GM10266 (cell line): ENCODE measurements at regions not wholly inside any gene's neighbourhood (a gene's known extent, or its start where the extent isn't known, plus 50 kb on each side); places are given as distances from the start of the nearest gene placed in this dataset.
"Not testable (repeated sequence)": the region's sequence is repeated elsewhere in the genome, so short reads cannot be mapped to it uniquely, and the experiment has no call there.

Source experiments
- DNase-seq: peaks from one replicate; pipeline ENCODE4 v3.0.0; 2012; ENCODE audit errors: extremely low spot score
- TF ChIP-seq, protein P1 (sequence below): IDR thresholded peaks from 2 replicates; pipeline ENCODE4 v1.5.1; 2012; ENCODE audit warnings: mild to moderate bottlenecking, low read depth; ENCODE audit not compliant: control insufficient read depth, insufficient read depth; ENCODE audit errors: missing control alignments

DNA sequence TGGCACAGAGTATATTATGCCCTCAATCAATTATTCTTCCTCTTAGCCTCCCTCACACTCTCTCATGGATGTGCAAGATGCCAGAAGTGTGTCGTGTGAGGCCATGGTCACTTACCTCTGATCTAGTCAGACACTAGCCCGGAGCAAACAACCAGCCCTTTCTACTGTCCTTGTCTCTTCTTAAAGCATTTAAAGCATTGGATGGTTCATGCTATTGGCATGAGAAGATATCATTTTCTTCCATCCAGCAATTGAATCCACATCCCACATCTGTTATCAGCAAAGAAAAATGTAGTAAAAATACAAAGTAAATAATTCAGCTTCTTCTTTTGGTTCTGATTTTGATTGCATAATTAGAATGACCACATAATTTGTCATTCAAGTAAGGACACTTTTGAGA, 267.2 kb upstream of the ACO1 start:
- TF ChIP-seq, protein P1, sequence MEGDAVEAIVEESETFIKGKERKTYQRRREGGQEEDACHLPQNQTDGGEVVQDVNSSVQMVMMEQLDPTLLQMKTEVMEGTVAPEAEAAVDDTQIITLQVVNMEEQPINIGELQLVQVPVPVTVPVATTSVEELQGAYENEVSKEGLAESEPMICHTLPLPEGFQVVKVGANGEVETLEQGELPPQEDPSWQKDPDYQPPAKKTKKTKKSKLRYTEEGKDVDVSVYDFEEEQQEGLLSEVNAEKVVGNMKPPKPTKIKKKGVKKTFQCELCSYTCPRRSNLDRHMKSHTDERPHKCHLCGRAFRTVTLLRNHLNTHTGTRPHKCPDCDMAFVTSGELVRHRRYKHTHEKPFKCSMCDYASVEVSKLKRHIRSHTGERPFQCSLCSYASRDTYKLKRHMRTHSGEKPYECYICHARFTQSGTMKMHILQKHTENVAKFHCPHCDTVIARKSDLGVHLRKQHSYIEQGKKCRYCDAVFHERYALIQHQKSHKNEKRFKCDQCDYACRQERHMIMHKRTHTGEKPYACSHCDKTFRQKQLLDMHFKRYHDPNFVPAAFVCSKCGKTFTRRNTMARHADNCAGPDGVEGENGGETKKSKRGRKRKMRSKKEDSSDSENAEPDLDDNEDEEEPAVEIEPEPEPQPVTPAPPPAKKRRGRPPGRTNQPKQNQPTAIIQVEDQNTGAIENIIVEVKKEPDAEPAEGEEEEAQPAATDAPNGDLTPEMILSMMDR, result no peak
- no peak for DNase-seq

DNA sequence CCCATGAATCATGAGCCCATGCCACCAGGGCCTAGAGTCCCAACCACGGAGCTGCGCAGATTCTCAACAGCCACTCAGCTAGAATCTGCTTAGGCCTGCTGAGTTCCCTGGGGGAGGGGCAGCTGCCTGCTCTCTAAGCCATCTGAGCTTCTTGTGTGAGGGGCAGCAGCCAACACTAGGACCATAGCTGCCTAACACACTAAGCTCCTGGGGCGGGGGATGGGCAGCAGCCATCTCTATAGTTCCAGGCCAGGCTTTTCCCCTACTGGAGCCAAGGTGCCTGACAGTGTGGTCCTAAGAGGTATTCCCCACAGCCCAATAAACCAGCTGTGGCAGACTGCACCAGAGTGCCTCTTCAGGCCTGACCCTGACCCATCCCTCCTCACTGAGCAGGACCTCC, 255.9 kb upstream of the ACO1 start:
- DNase-seq, result no peak
- TF ChIP-seq, protein P1, result no peak

DNA sequence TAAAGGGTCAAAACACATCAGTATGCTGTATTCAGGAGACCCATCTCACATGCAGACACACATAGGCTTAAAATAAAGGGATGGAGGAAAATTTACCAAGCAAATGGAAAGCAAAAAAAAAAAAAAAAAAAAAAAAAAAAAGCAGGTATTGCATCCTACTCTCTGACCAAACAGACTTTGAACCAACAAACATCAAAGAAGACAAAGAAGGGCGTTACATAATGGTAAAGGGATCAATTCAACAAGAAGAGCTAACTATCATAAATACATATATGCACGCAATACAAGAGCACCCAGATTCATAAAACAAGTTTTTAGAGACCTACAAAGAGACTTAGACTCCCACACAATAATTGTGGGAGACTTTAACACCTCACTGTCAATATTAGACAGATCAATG, 253.7 kb upstream of the ACO1 start:
- DNase-seq, result not testable (repeated sequence)

DNA sequence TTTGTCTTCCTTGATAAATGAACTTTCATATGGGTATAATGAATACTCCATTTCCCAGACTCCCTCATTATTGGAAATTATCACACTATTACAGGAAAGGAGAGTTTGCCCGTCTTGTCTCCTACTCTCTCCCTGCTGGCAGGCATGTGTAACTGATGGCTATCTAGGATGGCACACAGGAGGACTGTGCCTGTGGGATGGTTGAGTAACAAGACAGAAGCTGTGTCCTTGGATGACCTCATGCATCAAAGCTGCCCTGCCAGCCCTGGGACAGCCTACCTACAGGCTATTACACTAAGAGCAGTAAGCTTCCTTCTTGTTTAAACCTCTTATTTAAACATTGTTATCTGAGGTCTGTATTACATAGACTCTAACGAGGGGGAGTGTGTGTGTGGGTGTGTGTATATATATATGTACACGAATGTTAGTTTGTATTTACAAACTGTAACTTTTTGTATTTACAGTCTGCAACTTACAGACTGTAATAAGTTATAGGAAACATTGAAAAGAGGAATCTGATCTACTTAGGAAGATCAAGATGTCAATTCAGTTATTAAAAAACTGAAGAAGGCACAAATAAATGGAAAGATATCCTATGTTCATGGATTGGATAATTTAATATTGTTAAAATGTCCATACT, 247.6 kb upstream of the ACO1 start:
- no peak for DNase-seq
- TF ChIP-seq, protein P1, result no peak

DNA sequence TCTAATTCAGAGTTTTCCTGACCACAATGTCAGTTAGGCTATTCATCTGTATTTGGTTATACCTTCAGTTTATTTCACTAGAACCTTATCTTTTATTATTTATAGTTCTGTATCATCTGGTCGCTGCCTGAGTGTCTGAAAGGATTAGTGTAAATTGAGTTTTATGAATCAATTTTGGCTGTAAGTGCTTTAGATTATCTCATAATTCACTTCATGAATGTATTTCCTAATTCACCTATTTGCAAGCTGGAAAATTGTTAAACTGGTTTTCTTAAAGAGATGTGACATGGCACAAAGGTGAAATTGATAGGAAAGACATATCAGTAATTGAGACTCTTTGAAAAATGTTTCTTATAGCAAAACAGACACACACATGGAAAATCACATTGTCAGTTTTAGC, 242.4 kb upstream of the ACO1 start:
- TF ChIP-seq, protein P1, result no peak
- DNase-seq, result no peak

DNA sequence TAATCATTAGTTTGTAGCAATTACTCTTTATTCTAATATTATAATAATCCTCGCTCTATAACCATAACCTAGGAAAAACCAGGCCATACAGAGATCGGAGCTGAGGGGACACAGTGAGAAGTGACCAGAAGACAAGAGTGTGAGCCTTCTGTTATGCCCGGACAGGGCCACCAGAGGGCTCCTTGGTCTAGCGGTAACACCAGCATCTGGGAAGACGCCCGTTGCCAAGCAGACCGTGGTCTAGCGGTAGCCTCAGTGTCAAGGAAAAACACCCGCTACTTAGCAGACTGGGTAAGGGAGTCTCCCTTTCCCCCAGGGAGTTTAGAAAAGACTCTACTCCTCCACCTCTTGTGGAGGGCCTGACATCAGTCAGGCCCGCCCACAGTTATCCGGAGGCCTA, 235.9 kb upstream of the ACO1 start:
- TF ChIP-seq, protein P1, result peak; percentile 15

DNA sequence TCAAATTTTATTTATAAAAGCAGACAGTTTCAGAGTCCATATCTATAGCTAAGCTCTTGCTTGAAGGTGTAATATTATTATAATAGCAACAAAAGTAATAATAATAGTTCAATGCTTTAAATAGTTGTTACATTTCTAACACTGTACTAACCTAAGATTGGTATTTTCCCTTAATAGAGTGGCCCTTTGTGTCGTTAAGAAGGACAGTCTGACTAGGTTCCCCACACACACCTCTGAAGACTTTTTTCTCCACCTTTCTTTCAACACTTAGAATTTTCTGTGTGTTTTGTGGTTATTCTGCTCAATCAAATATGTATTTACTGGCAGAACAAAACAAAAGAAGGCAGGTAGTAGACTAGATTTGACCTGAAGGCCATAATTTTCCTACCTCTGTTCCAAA, 223.2 kb upstream of the ACO1 start:
- TF ChIP-seq, protein P1, result no peak
- no peak for DNase-seq

More for the DNA sequence above, 235.9 kb upstream of the ACO1 start:
- DNase-seq, result not testable (repeated sequence)

DNA sequence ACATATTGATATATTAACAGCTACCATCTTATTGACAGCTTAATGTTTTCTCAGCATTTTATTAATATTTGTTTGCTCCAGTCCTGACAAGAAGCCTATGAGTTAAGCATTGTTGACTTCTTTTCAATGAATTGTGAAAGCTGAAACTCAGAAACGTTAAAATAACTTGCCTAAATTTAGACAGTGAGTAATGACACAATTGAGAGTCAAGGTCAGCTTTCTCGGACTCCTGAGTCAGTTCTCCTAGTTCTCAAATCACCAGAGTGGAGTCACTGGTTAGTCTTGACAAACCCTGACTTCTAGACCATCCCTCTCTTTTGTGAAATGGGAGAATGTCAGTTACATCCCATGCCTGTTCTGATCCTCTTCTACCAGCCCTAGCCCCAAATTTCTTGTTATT, 222.7 kb upstream of the ACO1 start:
- TF ChIP-seq, protein P1, result no peak
- DNase-seq, result peak; percentile 27

DNA sequence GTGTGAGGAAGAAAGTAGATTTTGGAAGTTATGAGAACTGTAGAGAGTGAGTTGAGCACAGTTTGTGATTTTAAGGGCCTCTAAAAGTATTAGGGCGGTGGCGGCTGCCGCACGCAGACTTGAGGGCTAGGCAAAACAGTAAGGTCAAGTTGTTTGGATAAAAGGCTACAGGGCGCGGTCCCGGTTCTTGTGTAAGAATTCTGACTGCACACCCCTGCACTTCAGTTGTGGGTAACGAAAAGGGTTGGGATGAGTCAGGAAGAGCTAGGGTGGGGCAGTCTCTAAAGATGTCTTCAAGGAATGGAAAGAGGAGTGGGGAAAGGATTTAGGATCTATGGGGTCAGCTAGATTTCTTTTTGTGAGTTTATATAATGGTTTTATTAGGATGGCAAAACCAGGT, 218.1 kb upstream of the ACO1 start:
- DNase-seq, result not testable (repeated sequence)
